H1 (cell line): ENCODE measurements at regions not wholly inside any gene's neighbourhood (a gene's known extent, or its start where the extent isn't known, plus 50 kb on each side); places are given as distances from the start of the nearest gene placed in this dataset.

ENCODE experiments used
- CTCF ChIA-PET: fragments of 300-600 bp; sonication (Branson Sonifier 250); formaldehyde crosslinking; loops from one replicate; lab custom pipeline; 2021; ENCODE audit not compliant: partially characterized antibody; lab: Charles Lee
- POLR2A ChIA-PET: fragments of 300-600 bp; sonication (Branson Sonifier 250); formaldehyde crosslinking; loops from one replicate; lab custom pipeline; 2021; ENCODE audit warnings: inconsistent platforms; ENCODE audit not compliant: partially characterized antibody; lab: Charles Lee
- DNase-seq, 2 experiments: peaks; one replicate each; pipeline versions ENCODE4 v3.0.0 to v3.0.0-alpha.2; 2010 to 2022; ENCODE audit warnings: low spot score in 2 of 2, low read depth in 1 of 2, mixed read lengths in 1 of 2
- FAIRE-seq: peaks from 2 replicates; lab custom pipeline; 2011; peaks lifted over from hg19 to GRCh38; lab: Jason Lieb, UNC
- H2AFZ ChIP-seq: 2 replicates; pipeline ENCODE4 v1.8.1; 2012; ENCODE audit warnings: low read length, inconsistent platforms
- H2AK5ac ChIP-seq: 2 replicates; pipeline ENCODE4 v1.6.1; 2013; ENCODE audit warnings: low read depth, low read length
- H2BK120ac ChIP-seq: replicated peaks from 2 replicates; pipeline ENCODE3; 2013; ENCODE audit warnings: low read depth, low read length, inconsistent platforms
- H2BK12ac ChIP-seq: 2 replicates; pipeline ENCODE4 v1.6.1; 2013; ENCODE audit warnings: low read depth, low read length
- H2BK15ac ChIP-seq: 2 replicates; pipeline ENCODE4 v1.6.1; 2013; ENCODE audit warnings: low read length
- H2BK20ac ChIP-seq: 2 replicates; pipeline ENCODE4 v1.6.1; 2013; ENCODE audit warnings: low read length
- H2BK5ac ChIP-seq: 2 replicates; pipeline ENCODE4 v1.6.1; 2013; ENCODE audit warnings: low read depth, low read length
- H3K14ac ChIP-seq: 2 replicates; pipeline ENCODE4 v1.6.1; 2013; ENCODE audit warnings: inconsistent platforms; ENCODE audit not compliant: insufficient read length
- H3K18ac ChIP-seq: 2 replicates; pipeline ENCODE4 v1.6.1; 2013; ENCODE audit warnings: low read length; ENCODE audit errors: extremely low read depth
- H3K23ac ChIP-seq: 2 replicates; pipeline ENCODE4 v1.6.1; 2013; ENCODE audit warnings: inconsistent platforms; ENCODE audit not compliant: insufficient read length
- H3K23me2 ChIP-seq: 2 replicates; pipeline ENCODE4 v1.6.1; 2013; ENCODE audit warnings: low read depth, low read length
- H3K27ac ChIP-seq: 2 replicates; pipeline ENCODE4 v1.6.1; 2011; ENCODE audit warnings: low read depth, low read length, inconsistent platforms
- H3K27me3 ChIP-seq, 4 experiments: replicated peaks in 1 of 4; 1 replicate in 1 of 4; 2 replicates in 3 of 4; pipeline versions ENCODE4 v1.6.1 to v1.8.1; 2011 to 2013; ENCODE audit warnings: low read length in 3 of 4, mild to moderate bottlenecking in 3 of 4, inconsistent platforms in 2 of 4, mixed read lengths in 2 of 4, moderate library complexity in 1 of 4; ENCODE audit not compliant: control insufficient read depth in 3 of 4, insufficient read depth in 3 of 4; ENCODE audit errors: extremely low read depth in 1 of 4
- H3K36me3 ChIP-seq, 4 experiments: 2 replicates each; pipeline versions ENCODE4 v1.6.1 to v1.8.1; 2011 to 2013; ENCODE audit warnings: mild to moderate bottlenecking in 4 of 4, low read length in 3 of 4, moderate library complexity in 2 of 4, control low read depth in 1 of 4, inconsistent platforms in 1 of 4; ENCODE audit not compliant: insufficient read depth in 4 of 4, control insufficient read depth in 2 of 4
- H3K4ac ChIP-seq: replicated peaks from 2 replicates; pipeline ENCODE3; 2013; ENCODE audit warnings: low read length, low read depth, mixed read lengths, inconsistent platforms; ENCODE audit not compliant: insufficient read length
- H3K4me1 ChIP-seq, 4 experiments: replicated peaks in 1 of 4; 1 replicate in 1 of 4; 2 replicates in 3 of 4; pipeline versions ENCODE4 v1.6.1 to v1.8.1; 2011 to 2013; ENCODE audit warnings: low read length in 3 of 4, inconsistent platforms in 2 of 4, mixed read lengths in 1 of 4; ENCODE audit not compliant: insufficient read depth in 4 of 4, control insufficient read depth in 3 of 4
- H3K4me2 ChIP-seq, 2 experiments: 2 replicates each; pipeline versions ENCODE4 v1.6.1 to v1.8.1; 2011 to 2013; ENCODE audit warnings: low read depth in 2 of 2, low read length in 2 of 2, control low read depth in 1 of 2, inconsistent platforms in 1 of 2, mild to moderate bottlenecking in 1 of 2; ENCODE audit not compliant: insufficient read depth in 1 of 2
- H3K4me3 ChIP-seq, 4 experiments: fragments of 200-600, 300-600 bp in 1 of 4; sonication (generic), shearing (Covaris generic), sonication (Bioruptor Twin) in 1 of 4; 2 replicates each; pipeline versions ENCODE4 v1.5.1 to v1.8.1; 2011 to 2016; ENCODE audit warnings: low read length in 4 of 4, low read depth in 3 of 4, control low read depth in 2 of 4, inconsistent platforms in 2 of 4, mild to moderate bottlenecking in 2 of 4, mixed read lengths in 1 of 4, moderate library complexity in 1 of 4; ENCODE audit not compliant: insufficient read depth in 2 of 4; ENCODE audit errors: extremely low read depth in 1 of 4
- H3K56ac ChIP-seq: replicated peaks from 2 replicates; pipeline ENCODE3; 2013; ENCODE audit warnings: low read depth, mild to moderate bottlenecking, mixed read lengths, low read length, inconsistent platforms; ENCODE audit not compliant: insufficient read length
- H3K79me1 ChIP-seq: 2 replicates; pipeline ENCODE4 v1.6.1; 2013; ENCODE audit warnings: low read depth, low read length, control low read depth
- H3K79me2 ChIP-seq, 2 experiments: 2 replicates each; pipeline versions ENCODE4 v1.6.1 to v1.8.1; 2012 to 2013; ENCODE audit warnings: low read length in 2 of 2, mild to moderate bottlenecking in 2 of 2, inconsistent platforms in 1 of 2; ENCODE audit not compliant: insufficient read depth in 2 of 2, control insufficient read depth in 1 of 2
- H3K9ac ChIP-seq, 4 experiments: replicated peaks in 1 of 4; 1 replicate in 1 of 4; 2 replicates in 3 of 4; pipeline versions ENCODE4 v1.6.1 to v1.8.1; 2011 to 2013; ENCODE audit warnings: low read depth in 3 of 4, low read length in 3 of 4, control low read depth in 2 of 4, mild to moderate bottlenecking in 2 of 4, moderate library complexity in 2 of 4, inconsistent platforms in 1 of 4; ENCODE audit errors: extremely low read depth in 1 of 4
- H3K9me3 ChIP-seq, 2 experiments: 2 replicates each; pipeline versions ENCODE4 v1.6.1 to v1.8.1; 2012 to 2013; ENCODE audit warnings: mild to moderate bottlenecking in 2 of 2, moderate library complexity in 2 of 2, control low read depth in 1 of 2, inconsistent platforms in 1 of 2, low read depth in 1 of 2, low read length in 1 of 2, mixed read lengths in 1 of 2; ENCODE audit not compliant: insufficient read depth in 2 of 2
- H4K20me1 ChIP-seq, 2 experiments: replicated peaks in 1 of 2; 2 replicates each; pipeline versions ENCODE3 to v1.8.1; 2011 to 2013; ENCODE audit warnings: inconsistent platforms in 2 of 2, low read length in 2 of 2, mild to moderate bottlenecking in 1 of 2; ENCODE audit not compliant: insufficient read depth in 2 of 2, control insufficient read depth in 1 of 2
- H4K5ac ChIP-seq: 2 replicates; pipeline ENCODE4 v1.6.1; 2013; ENCODE audit warnings: low read length, low read depth, mixed read lengths, inconsistent platforms; ENCODE audit not compliant: insufficient read length
- H4K8ac ChIP-seq: 2 replicates; pipeline ENCODE4 v1.8.0; 2013; ENCODE audit warnings: mild to moderate bottlenecking, moderate library complexity, low read length, inconsistent platforms; ENCODE audit not compliant: insufficient read depth; ENCODE audit errors: extremely low read depth
- H4K91ac ChIP-seq: replicated peaks from 2 replicates; pipeline ENCODE3; 2013; ENCODE audit warnings: low read length, mixed read lengths, inconsistent platforms; ENCODE audit not compliant: insufficient read length
- BACH1 ChIP-seq: IDR thresholded peaks from 2 replicates; pipeline ENCODE4 v1.6.1; 2012; ENCODE audit warnings: low read length, improper control_type of control experiment
- BCL11A ChIP-seq, 2 experiments: IDR thresholded peaks; one replicate each; pipeline ENCODE4 v1.6.1; 2011; ENCODE audit warnings: low read depth in 2 of 2, low read length in 2 of 2, mild to moderate bottlenecking in 2 of 2
- CBX8 ChIP-seq: fragments of 300-800, 300-1000 bp; sonication (generic); IDR thresholded peaks from 2 replicates; pipeline ENCODE4 v1.7.1; 2016; ENCODE audit warnings: low read depth, low read length, borderline replicate concordance
- CTBP2 ChIP-seq: IDR thresholded peaks from 2 replicates; pipeline ENCODE4 v1.7.0; 2011; ENCODE audit warnings: borderline replicate concordance, mild to moderate bottlenecking, moderate library complexity, mixed read lengths, low read length; ENCODE audit not compliant: insufficient read depth, insufficient read length
- EP300 ChIP-seq, 2 experiments: IDR thresholded peaks; 1 replicate in 1 of 2; 2 replicates in 1 of 2; pipeline ENCODE4 v1.6.1; 2011 to 2012; ENCODE audit warnings: low read depth in 2 of 2, low read length in 2 of 2, mild to moderate bottlenecking in 2 of 2, borderline replicate concordance in 1 of 2, inconsistent platforms in 1 of 2, moderate library complexity in 1 of 2
- FOSL1 ChIP-seq: IDR thresholded peaks from 2 replicates; pipeline ENCODE4 v1.6.1; 2011; ENCODE audit warnings: mild to moderate bottlenecking, low read depth, low read length, moderate library complexity; ENCODE audit not compliant: insufficient read depth
- JUN ChIP-seq: IDR thresholded peaks from 2 replicates; pipeline ENCODE4 v1.6.1; 2011; ENCODE audit warnings: low read depth, mild to moderate bottlenecking, improper control_type of control experiment, low read length
- KDM1A ChIP-seq: fragments of 200-600, 300-600 bp; sonication (generic); IDR thresholded peaks from 2 replicates; pipeline ENCODE4 v1.7.1; 2016; ENCODE audit warnings: mild to moderate bottlenecking, low read length, borderline replicate concordance
- KDM5A ChIP-seq: fragments of 200-600 bp; IDR thresholded peaks from 2 replicates; pipeline ENCODE4 v1.7.1; 2012; ENCODE audit warnings: mild to moderate bottlenecking, low read length, inconsistent platforms, mixed read lengths
- SIRT6 ChIP-seq: IDR thresholded peaks from one replicate; pipeline ENCODE4 v1.7.1; 2012; ENCODE audit warnings: low read length, inconsistent platforms
- SIX5 ChIP-seq: IDR thresholded peaks from 2 replicates; pipeline ENCODE4 v1.6.1; 2011; ENCODE audit warnings: mild to moderate bottlenecking, low read depth, low read length
- SP1 ChIP-seq: IDR thresholded peaks from 2 replicates; pipeline ENCODE4 v1.6.1; 2011; ENCODE audit warnings: low read depth, low read length
- SP2 ChIP-seq: IDR thresholded peaks from 2 replicates; pipeline ENCODE4 v1.6.1; 2012; ENCODE audit warnings: mild to moderate bottlenecking, low read length, inconsistent platforms
- SRF ChIP-seq: IDR thresholded peaks from 2 replicates; pipeline ENCODE4 v1.6.1; 2011; ENCODE audit warnings: mild to moderate bottlenecking, low read depth, low read length, moderate library complexity
- SUZ12 ChIP-seq: fragments of 200-600 bp; sonication (generic); IDR thresholded peaks from 2 replicates; pipeline ENCODE4 v1.6.1; 2012; ENCODE audit warnings: mild to moderate bottlenecking, inconsistent platforms, low read length, moderate library complexity, mixed read lengths
- TAF1 ChIP-seq: IDR thresholded peaks from 2 replicates; pipeline ENCODE4 v1.6.1; 2011; ENCODE audit warnings: mild to moderate bottlenecking, low read depth, low read length
- TEAD4 ChIP-seq: IDR thresholded peaks from 2 replicates; pipeline ENCODE4 v1.6.1; 2012; ENCODE audit warnings: low read depth, low read length, inconsistent platforms, mixed read lengths
- WGBS, 2 experiments: shearing (Covaris generic) in 1 of 2; methylation state at CpG; one replicate each; pipeline versions ENCODE4 v1.1.6 to v1.1.7; 2013 to 2015; ENCODE audit warnings: low lambda C conversion rate in 2 of 2, mixed read lengths in 2 of 2, inconsistent platforms in 1 of 2, low coverage in 1 of 2, missing lambda C conversion rate in 1 of 2; ENCODE audit not compliant: insufficient replicate concordance in 2 of 2, insufficient coverage in 1 of 2, insufficient read length in 1 of 2; ENCODE audit errors: extremely low coverage in 1 of 2, missing lambda C conversion rate in 1 of 2; 5-methylcytosine and 5-hydroxymethylcytosine counted together

DNA sequence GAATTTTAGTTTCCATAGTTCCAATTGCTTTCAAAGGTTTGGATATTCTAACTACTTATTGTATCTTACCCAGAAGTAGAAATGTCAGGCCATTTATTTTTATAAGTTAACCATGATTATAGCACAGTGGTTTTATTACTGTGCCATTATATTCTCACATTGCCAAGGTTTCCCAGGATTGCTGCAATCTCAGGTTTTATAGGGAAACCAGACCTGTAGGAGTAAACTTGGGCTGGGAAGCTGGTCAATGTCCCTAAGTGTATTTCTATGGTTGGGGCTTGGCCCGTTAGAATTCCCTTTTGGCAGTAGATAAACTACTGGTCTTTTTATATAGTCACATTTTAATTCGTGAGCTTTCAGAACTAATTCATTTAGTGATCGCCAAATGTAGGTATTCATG is 396.6 kb upstream of the KCNN2 start:
- WGBS, 2 experiments: 87% methylated on average over 3 of the region's 3 CpGs; no CpG with 5 or more reads in 1 of the 2 experiments

More for the DNA sequence above, 396.6 kb upstream of the KCNN2 start:
- Histone ChIP-seq H3K79me1 (no peaks in the 10 kb centered on the region), H3K4me3 (no peak overlapping the region), H2AFZ (no peak overlapping the region), H2BK15ac (no peak overlapping the region), H3K14ac (no peak overlapping the region), H3K9me3 (no peaks in the 10 kb centered on the region), H2BK12ac (no peak overlapping the region), H2BK20ac (no peak overlapping the region), H2AK5ac (no peak overlapping the region), H3K36me3 (no peaks in the 10 kb centered on the region), H3K4ac (no peak overlapping the region), H2BK120ac (no peak overlapping the region), H4K91ac (no peak overlapping the region), H3K23me2 (no peaks in the 10 kb centered on the region), H4K20me1 (no peaks in the 10 kb centered on the region), H3K4me1 (no peaks in the 10 kb centered on the region), H4K5ac (no peak overlapping the region), H3K23ac (no peak overlapping the region), H3K27me3 (no peaks in the 10 kb centered on the region), H4K8ac (no peak overlapping the region), H3K9ac (no peak overlapping the region), H3K18ac (no peak overlapping the region), H2BK5ac (no peak overlapping the region), H3K56ac (no peak overlapping the region), H3K79me2 (no peaks in the 10 kb centered on the region), H3K4me2 (no peak overlapping the region), H3K27ac (no peak overlapping the region)
- FAIRE-seq (no peak), DNase-seq (no peak)
- CTCF ChIA-PET: interaction anchor here (0.5 to 1.4 kb wide), 4 partner anchors 159 to 1598 kb away, joined by 3 read pairs; no protein-coding TSS in a partner anchor
- TF ChIP-seq SP1 (no peak), TEAD4 (no peak), KDM5A (no peak), SIX5 (no peak), SRF (no peak), EP300 (IDR thresholded peaks at IDR 0.05; ENCODE audit: borderline replicate concordance in 1 of 2, low read depth in 2 of 2, low read length in 2 of 2) (no peak), BCL11A (IDR thresholded peaks at IDR 0.05; ENCODE audit: low read depth in 2 of 2, low read length in 2 of 2) (no peak), CBX8 (no peak), JUN (no peak), TAF1 (no peak), CTBP2 (no peak), BACH1 (no peak), FOSL1 (no peak), SUZ12 (no peak), KDM1A (no peak), SP2 (no peak), SIRT6 (no peak)
- POLR2A ChIA-PET: no interaction called here
